ENCODE measurements at regions not wholly inside any gene's neighbourhood (a gene's known extent, or its start where the extent isn't known, plus 50 kb on each side); places are given as distances from the start of the nearest gene placed in this dataset.
"Not testable (repeated sequence)": the region's sequence is repeated elsewhere in the genome, so short reads cannot be mapped to it uniquely, and the experiment has no call there.

- no peak for DNase-seq (ENCODE audit: low read depth, low spot score)
These were observed 543.5 kb upstream of the PTBP2 start for GRCh38 chr1:96178053-96178452.

DNA sequence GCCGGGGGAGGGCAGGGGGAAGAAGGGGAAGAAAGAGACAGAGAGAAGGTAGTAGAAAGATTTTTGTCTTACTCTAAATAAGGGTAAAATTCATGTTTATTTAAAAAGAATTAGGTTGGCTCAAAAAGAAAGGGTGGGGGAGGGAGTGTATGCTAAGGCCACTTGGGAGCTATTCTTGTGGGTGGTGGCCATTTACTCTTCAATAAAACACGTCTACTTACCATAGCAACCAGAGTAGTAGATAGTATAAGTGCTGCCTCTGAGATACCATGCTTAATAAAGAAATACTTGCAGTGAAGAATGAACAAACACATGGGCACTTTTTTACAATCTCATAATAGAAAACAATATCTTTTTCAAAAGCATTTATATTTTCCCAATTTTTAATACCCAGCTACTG, 538.1 kb upstream of the PTBP2 start:
- no peak for DNase-seq (ENCODE audit: low read depth, low spot score)

DNA sequence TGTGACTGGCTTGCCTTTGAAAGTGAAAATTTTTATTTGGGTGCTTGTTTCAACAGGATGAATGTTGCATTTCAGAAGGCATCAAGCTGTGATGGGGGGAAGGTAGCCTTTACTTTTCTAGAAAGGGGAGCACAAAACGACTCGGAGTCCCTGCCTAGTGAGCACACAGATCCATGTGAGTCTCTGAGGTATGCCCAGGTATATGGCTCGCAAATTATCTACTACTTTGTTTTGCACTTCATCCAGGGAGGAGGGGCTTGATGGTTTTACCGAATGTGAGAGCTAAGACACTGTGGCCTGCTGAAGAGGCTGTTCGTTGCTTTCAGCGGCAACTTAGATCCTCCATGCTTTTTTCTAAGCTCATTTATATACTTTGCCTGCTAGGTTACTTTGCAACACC, 537.7 kb upstream of the PTBP2 start:
- no peak for DNase-seq (ENCODE audit: low read depth, low spot score)

- DNase-seq (ENCODE audit: low read depth, low spot score): no peak
These were observed 536.4 kb upstream of the PTBP2 start for GRCh38 chr1:96185181-96185580.

DNA sequence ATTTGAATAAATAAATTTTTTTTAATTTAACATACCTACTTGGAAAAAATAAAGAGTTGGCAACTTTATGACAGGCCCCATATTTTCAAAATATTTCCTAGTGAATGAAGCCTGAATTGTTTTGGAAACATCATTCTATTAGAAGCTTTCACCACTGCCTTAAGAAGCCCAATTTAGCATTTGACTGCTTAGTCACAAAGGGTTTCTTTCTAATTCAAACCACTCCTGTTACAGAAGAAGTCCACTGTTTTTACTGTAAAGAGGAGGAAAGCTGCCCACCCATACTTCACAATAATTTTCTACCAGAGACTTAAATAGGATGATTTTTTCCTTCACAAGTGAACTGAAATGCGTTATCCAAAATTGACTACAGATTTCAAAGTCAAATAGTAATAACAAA, 534.6 kb upstream of the PTBP2 start:
- no peak for DNase-seq (ENCODE audit: low read depth, low spot score)

- DNase-seq (ENCODE audit: low read depth, low spot score): no peak
These were observed 530.4 kb upstream of the PTBP2 start for GRCh38 chr1:96191165-96191564.

DNA sequence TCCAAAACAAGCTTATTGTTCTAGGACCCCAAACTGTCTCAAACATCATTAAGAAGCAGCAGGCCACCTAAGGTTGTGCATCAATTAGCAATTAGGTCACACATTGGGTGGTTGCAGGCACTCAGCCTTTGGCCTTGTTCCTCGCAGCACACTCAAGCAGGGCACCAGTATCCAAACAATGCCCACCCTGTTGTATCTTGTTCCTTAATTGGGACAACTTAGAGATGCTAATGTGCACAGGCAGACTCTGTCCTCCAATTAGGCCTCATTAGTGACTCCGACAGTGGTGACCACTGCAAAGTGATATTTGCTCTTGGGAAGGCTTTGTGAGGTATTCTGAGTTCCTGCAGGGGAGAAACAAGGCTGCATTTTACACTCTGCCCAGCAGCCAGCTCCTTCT, 515.1 kb upstream of the PTBP2 start:
- DNase-seq (ENCODE audit: low read depth, low spot score): peak; percentile 49

DNA sequence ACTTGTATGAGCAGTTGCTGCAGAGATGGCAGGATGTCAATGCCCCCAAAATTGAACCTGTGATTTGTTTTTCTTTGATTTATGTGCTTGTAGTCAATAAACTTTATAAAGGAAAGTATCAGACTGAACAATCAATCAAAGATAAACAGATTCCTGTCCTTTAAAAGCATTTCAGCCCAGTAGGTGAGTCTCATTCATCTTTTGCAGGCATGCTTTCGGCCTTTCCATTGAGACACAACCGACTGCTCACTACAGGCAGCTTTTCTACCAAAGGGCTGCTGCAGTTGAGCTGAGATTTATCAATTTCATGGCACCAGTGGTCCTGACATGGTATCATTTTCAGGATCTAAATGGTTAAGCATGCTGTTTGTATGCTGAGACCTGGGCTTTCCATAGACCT, 513.6 kb upstream of the PTBP2 start:
- DNase-seq (ENCODE audit: low read depth, low spot score): no peak

DNA sequence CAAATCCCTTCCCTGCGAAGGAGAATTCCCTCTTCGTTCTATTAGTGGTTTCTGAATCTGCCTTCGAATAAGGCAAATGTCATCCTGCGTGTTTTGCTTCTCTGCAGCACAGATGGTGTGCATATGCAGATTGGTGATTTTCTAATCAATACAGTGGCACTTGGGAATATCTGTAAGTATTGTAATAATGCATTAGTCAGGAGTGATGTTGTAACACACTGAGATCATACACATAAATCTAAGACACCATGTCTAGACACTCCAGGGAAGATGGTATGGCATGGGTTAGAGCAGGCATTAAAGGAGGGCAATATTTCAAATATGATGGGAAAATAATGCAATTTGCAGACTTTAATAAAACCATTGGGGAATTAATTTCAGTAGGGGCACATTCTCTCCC, 513.2 kb upstream of the PTBP2 start:
- no peak for DNase-seq (ENCODE audit: low read depth, low spot score)

GRCh38 chr1:96210054-96210453, 511.5 kb upstream of the PTBP2 start:
- no peak for DNase-seq (ENCODE audit: low read depth, low spot score)

DNA sequence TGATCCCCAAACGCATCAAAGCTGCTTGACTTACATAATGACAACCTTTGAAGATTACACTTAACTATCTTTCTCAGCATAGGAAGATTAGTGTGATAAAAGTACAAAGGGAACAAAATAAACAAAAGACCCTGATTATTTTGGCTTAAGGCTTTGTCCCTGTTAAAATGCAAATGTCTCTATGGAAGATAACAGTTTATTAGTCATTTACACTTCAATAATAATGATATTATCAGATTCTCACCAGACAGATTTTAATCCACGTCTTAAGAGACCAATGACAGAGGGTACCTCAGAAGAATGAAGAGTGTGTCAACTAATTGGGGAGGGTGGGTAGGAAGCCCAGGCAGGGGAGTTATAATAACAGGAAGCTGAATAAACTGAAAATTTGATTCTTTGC, 510.4 kb upstream of the PTBP2 start:
- DNase-seq (ENCODE audit: low read depth, low spot score): no peak

DNA sequence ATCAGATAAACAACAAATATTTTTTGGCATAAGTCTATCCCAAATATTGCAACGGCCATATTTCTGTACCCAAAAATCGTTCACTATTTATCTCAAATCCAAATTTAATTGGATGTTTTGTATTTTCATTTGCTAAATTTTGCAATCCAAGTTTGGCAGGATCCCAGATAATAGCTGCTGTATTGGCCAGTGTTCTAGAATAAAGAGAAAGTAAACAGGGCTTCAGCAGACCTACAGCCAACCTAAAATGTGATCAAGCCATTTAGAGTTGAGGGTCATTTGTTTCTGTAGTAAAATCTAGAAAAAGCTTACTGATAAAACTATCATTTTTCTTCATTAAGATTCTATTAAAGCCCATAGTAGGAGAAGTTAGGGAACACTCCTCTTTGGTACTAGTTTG, 506.6 kb upstream of the PTBP2 start:
- DNase-seq (ENCODE audit: low read depth, low spot score): no peak

DNA sequence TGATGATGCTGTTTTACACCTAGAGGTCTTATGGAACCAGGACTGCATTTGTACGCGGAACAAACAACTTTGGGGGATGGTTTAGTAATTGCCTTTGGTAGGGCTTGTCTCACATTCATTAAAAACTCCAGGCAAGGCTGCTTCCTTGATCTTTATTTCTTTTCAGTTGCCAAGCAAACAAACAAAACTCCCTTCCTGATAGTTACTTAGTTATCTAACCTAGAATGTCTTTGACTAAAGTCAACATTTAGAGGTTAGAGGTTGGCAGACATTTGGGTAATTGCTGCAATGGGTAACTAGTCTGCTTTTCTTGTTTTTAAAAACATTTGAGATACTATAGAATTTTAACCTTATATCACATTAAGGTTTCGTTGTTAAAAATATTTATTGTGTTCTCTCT, 500.9 kb upstream of the PTBP2 start:
- DNase-seq (ENCODE audit: low read depth, low spot score): no peak

DNA sequence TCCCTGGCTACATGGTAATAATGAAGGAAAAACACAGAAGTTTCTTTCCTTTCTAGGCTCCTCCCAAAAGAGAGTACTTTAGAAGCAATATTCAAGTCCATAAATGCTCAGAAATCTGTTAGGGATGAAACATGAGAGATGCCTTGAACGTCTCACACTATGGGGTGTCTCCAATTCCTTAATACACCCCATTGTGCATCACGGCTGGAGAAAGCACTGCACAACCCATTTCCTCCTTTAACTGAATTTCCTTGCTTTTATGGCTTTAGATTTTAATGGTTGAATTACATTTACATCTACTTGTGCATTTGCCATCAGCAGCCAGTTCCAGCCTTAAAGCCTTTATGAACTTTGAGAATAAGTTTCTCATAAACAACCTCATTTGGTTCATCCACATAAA, 498.9 kb upstream of the PTBP2 start:
- no peak for DNase-seq (ENCODE audit: low read depth, low spot score)

- DNase-seq (ENCODE audit: low read depth, low spot score): not testable (repeated sequence)
These were observed 497.4 kb upstream of the PTBP2 start for GRCh38 chr1:96224229-96224628.

GRCh38 chr1:96233422-96233821, 488.2 kb upstream of the PTBP2 start:
- DNase-seq (ENCODE audit: low read depth, low spot score): no peak

DNA sequence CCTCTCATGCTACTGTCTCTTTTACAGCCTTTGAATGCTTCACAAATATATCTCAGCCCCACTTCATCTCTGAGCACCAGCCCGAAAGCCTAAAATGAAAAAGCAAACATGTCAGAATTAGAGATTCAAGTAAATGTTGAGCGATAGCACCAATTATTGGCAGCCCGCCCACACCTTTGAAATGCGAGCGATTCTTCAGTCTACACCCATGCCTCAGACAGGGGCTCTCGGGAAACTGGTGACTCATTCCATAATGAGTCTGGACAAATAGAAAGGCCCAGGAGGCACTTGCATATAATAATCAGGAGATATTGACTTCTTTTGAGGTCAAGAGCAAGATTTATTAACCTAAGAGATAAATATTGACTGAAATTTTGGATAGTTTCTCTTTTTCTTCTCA, 487.3 kb upstream of the PTBP2 start:
- peak; percentile 10 for DNase-seq (ENCODE audit: low read depth, low spot score)

DNA sequence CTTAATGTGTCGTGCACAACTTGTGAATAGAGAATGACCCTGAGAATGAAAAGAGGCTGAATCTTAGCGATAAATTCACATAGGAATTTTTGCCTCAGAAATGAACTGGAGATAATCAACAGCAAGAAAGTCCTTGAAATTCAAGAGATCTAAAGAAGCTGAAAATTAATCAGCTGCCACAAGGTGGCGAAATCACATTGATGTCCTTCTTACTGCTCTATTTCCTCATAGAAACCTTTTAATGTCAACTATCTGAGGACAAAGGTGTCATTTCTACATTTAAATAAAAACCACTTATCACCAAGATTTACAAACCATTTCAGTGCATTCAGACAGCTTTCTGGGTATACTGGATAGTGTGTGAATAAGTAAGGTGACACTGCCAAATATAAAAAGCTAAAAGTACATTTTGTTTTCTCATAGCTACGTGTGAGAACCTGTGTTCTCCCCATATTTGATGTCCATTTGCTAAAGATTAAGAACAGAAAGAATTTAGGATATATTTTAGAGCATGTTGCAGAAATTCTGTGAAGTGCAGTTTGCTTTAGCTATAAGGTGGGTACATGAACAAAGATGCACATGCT, 485.3 kb upstream of the PTBP2 start:
- DNase-seq (ENCODE audit: low read depth, low spot score): no peak

DNA sequence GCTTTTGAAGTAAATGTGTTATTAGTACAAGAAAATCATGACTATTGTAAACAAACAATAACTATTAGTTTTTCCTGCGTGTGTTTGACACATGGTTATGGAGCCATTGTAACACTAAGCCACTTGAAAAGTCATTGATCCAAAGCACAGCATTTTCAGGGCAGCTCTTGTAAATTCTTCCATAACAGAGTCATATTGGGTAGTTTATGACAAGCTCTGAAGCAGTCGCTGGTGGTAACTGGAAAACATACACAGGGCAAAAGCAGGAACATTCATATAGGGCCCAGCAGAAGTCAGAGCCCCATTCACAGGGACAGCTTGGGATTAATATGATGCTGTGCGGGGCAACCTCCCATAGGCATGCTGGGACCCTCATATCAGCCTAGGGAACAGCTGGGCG, 483.2 kb upstream of the PTBP2 start:
- DNase-seq (ENCODE audit: low read depth, low spot score): no peak

DNA sequence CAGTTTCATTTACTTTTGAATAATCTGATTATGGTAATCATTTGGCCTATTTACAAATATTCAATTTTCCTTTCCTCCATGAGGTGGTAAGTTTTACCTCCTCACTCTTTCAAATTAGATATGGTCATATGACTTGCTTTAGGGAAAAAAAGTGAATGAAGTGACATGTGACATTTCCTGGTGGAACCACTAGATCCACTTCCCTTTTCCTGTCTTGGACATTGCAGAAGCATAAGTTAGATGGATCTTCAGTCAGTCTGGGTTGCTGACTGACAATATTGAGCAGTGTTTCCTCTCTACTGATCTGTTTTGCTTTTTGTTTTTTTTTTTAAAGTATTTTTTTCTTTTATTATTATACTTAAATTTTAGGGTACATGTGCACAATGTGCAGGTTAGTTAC, 481.1 kb upstream of the PTBP2 start:
- no peak for DNase-seq (ENCODE audit: low read depth, low spot score)

GRCh38 chr1:96253246-96254035, 468.1 kb upstream of the PTBP2 start:
- DNase-seq (ENCODE audit: low read depth, low spot score): no peak

GRCh38 chr1:96256130-96256790, 465.3 kb upstream of the PTBP2 start:
- DNase-seq (ENCODE audit: low read depth, low spot score): no peak

GRCh38 chr1:96259399-96259798, 462.2 kb upstream of the PTBP2 start:
- peak; percentile 36 for DNase-seq (ENCODE audit: low read depth, low spot score)

All from ELF-1 (cell line).